DMS153 treated with DMSO at 0.1 percent for 48 hours (cell line): ENCODE measurements at regions not wholly inside any gene's neighbourhood (a gene's known extent, or its start where the extent isn't known, plus 50 kb on each side); places are given as distances from the start of the nearest gene placed in this dataset.
"Not testable (repeated sequence)": the region's sequence is repeated elsewhere in the genome, so short reads cannot be mapped to it uniquely, and the experiment has no call there.

Experiments used
- DNase-seq: peaks from one replicate; lab custom pipeline; 2025; ENCODE audit not compliant: unreplicated experiment; lab: John Stamatoyannopoulos, UW

DNA sequence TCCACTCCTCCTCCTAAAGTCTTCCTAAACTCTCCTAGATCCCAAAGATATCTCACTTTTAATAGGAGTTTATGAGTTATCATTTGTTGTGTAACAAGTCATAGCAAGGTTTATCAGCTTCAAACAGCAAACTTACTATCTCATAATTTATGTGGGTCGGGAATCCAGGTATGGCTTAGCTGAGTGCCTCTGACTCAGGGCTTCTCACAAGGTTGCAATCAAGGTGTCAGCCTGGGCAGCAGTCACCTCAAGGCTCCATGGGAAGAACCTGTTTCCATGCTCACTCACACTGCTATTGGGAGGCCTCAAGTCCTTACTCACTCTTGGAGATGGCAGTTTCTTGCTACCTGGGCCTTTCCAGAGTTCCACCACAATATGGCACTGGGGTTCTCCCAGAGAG lies 889.8 kb downstream of the MCTP2 start:
- no peak for DNase-seq

GRCh38 chr15:95125803-95126202 lies 894.4 kb downstream of the MCTP2 start:
- DNase-seq = no peak

DNA sequence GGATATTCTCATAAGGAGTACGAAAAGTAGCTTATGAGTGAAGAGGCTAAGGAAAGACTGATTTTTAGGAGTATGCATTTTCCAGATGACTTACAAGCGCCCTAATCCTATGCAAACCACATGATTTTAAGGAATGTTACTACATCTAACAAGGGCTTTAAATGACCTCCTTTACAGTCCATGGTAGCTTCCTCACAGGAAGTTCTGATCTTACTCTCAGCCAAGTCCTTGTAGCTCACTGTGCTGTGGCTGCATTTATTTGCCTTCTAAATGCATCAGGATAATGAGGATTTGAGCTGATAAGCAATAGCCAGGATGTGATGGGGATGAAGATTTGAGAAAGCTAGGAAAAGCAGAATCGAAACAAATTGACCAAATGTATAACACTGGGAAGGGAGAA lies 896.0 kb downstream of the MCTP2 start:
- no peak for DNase-seq

GRCh38 chr15:95129574-95129973 lies 898.2 kb downstream of the MCTP2 start:
- no peak for DNase-seq

DNA sequence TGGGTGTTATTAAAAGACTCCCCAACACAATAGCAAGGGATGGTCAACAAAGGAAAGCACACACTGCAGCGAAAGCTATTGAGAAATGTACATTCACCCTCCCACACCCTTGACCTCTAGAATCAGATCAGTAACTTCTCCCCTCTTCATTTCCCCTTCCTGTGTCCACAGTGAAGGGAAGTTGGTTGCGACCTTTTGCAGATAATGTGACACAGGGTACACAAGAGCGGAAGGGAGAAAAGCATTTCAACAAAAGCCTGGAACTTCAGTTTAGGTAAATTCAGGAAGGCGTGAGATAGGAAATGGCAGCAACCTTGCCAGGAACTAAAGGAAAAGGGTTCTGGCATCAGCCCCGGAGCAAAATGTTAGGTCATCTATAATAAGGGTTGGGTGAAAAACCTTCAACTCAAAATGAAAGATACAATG lies 899.8 kb downstream of the MCTP2 start:
- no peak for DNase-seq

- no peak for DNase-seq
These were observed 901.4 kb downstream of the MCTP2 start for GRCh38 chr15:95132774-95133173.

GRCh38 chr15:95134431-95135110 lies 903.2 kb downstream of the MCTP2 start:
- no peak for DNase-seq

DNA sequence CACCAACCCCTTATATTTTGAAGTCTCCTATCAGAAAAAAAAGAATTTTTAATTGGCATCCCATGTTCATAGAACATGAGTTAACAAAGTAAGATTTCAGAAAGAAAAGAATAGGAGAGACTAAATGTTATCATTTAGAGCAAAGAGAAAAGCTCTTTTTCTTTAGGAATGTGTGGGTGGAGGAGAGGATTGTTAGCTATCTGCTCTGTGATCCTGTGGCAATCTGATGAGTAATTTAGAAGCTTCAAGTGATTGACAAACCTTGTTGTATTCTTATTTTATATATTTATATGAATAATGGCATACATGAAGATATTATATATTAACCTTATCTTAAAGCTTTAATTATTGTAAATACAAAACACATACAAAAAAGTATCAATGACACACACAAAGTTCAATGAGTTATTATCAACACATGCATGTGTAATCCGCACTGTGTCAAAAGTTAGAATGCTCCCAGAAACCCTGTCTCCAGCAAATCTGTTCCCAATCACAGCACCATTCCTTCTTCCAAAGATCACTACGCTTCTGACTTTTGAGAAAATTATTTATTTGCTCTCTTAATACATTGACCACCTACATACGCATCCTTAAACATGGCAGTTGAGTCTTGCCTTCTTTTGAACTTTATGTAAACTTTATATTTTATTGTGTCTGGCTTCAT lies 907.4 kb downstream of the MCTP2 start:
- no peak for DNase-seq

GRCh38 chr15:95141486-95141885 lies 910.1 kb downstream of the MCTP2 start:
- DNase-seq = no peak

DNA sequence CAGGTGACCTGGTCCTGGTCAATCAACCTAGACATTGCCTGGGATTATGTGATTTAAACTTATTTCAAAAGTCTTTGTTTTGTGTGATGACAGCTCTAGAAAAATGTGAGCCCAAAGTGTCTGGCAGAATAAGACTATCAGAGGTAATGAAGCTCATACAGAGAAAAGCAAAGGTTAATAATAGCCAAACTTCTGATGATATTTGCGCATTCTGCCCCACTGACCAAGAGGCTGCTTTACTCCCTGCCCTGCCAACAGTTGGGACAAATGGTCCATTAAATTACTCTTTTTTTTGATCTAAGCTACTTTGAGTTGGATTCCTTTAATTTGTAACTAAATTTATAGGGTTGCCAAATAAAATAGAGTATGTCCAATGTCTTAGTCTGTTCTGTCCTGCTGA lies 911.2 kb downstream of the MCTP2 start:
- DNase-seq = no peak

GRCh38 chr15:95146481-95146880 lies 915.1 kb downstream of the MCTP2 start:
- no peak for DNase-seq

- DNase-seq = no peak
These were observed 916.8 kb downstream of the MCTP2 start for GRCh38 chr15:95148183-95148582.

GRCh38 chr15:95149036-95149435 lies 917.7 kb downstream of the MCTP2 start:
- DNase-seq = no peak

GRCh38 chr15:95149771-95150170 lies 918.4 kb downstream of the MCTP2 start:
- no peak for DNase-seq

- DNase-seq = no peak
These were observed 919.1 kb downstream of the MCTP2 start for GRCh38 chr15:95150466-95150865.

DNA sequence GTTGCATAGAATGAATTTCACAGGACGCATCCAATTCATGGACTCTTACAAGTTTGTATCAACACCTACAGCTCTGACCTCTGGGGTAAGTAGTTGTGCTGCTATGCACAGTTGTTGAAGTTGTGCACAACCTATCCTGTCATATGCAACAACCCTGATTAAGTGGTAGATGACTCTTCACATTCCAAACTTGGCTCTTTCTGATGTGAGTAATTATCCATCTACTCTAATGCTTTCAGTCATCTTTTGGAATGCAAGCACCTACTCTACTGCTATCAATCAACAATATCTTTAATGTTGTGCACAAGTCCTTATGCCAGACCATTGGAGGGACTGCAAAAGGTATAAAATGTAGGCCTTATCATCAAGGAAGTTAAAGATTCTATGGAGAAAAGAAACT lies 921.4 kb downstream of the MCTP2 start:
- DNase-seq = no peak

DNA sequence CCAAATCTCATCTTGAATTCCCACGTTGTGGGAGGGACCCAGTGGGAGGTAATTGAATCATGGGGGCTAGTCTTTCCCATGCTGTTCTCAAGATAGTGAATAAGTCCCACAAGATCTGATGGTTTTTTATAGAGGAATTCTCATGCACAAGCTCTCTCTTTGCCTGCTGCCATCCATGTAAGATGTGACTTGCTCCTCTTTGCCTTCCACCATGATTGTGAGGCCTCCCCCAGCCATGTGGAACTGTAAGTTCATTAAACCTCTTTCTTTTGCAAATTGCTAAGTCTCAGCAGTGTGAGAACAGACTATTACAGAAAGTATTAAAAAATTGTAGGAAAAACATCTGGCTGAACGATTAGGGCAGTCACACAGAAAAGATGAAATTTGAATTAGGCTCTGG lies 921.8 kb downstream of the MCTP2 start:
- not testable (repeated sequence) for DNase-seq

DNA sequence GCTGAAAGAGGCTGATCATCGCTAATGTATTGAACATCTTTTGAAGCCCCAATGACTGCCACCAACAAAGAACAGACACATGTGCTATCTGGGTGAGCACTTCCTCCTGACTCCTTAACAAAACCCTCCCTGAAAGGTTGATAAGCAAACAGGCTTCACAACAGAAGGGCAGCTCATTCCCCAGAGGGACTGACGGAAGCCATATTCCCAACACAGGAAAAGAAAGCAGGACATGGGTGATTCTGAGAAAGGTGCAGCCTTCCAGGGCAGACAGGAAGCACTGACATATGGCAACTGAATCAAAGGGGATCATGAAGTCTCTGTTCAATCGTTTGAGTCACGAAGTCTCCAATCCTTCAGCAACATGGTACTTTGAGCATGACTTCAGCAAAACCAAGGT lies 929.0 kb downstream of the MCTP2 start:
- no peak for DNase-seq

- DNase-seq = no peak
These were observed 930.7 kb downstream of the MCTP2 start for GRCh38 chr15:95162069-95162468.

DNA sequence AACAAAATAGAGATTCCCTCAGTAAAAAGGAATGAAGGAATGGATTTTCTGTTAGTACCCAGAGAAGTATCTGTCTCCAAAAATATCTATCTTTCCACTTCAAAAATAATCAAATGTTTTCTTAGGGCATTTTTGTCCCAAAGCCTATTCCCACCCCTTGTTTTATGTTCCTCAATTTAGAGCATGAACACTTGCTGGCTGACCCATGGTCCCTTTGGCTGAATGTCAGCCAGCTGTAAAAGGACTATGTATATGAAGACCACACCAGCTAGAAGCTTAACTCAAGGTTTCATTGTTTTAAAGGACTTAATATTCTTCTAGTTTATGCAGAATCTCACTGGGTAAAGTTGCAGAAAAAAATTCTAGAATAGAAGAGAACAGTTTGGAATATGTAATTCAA lies 931.2 kb downstream of the MCTP2 start:
- DNase-seq = no peak

DNA sequence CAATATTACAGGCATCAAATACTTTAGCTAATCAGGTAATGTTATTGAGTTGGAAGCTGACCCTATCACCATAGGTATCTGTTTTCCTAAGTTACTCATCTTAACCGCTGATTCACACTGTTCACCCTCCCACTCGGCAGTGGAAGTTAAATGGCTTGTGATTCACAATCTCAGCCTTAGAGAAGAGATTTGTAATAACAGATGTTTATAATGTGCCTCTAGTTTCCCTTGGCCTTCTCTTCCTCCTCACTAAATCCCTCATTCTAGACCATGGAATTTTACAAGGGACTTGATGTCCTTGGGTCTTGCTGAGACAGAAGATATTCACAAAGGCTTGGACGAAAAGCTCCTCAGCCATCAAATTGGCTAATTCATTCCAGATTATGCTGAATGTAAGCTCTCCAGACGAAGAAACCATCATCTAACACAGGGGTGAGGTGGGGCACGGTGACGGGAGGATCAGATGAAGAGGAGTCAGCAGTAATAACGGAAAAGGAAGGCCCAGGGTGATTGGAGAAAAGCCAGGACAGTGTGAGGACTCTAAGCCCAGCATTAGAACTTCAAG lies 931.7 kb downstream of the MCTP2 start:
- DNase-seq = no peak

GRCh38 chr15:95168152-95168551 lies 936.8 kb downstream of the MCTP2 start:
- DNase-seq = no peak
